ENCODE measurements at regions not wholly inside any gene's neighbourhood (a gene's known extent, or its start where the extent isn't known, plus 50 kb on each side); places are given as distances from the start of the nearest gene placed in this dataset.

DNA sequence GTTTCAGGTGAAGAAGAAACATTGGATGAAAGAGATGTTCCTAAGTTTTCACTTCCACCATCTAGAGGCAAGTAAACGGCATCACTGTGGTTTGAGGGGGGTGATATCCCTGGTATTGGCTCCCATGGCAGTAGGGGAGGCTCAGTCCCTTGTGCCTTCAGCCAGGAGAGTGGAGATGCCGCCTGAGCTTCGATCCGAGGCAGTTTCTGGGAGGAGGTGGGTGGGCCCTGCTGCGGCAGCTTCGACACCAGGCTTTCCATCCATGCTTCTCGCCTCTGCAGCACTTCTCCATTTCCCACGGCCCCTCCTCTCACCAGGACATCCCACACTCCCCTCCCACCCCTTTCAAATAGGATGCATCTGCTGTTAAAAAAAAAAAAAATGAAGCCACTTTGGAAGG is 258.3 kb downstream of the GADD45G start:
- no peak for TF ChIP-seq CTCF (IDR thresholded peaks at IDR 0.05; ENCODE audit: poor library complexity, severe bottlenecking)
- no peak for TF ChIP-seq EP300 (conservative IDR thresholded peaks at IDR 0.05; ENCODE audit: poor library complexity, severe bottlenecking)
